Large intestine (tissue), 3 donors: ENCODE measurements at regions not wholly inside any gene's neighbourhood (a gene's known extent, or its start where the extent isn't known, plus 50 kb on each side); places are given as distances from the start of the nearest gene placed in this dataset.
"Not testable (repeated sequence)": the region's sequence is repeated elsewhere in the genome, so short reads cannot be mapped to it uniquely, and the experiment has no call there.

ENCODE experiments used
- DNase-seq, 2 donors: peaks; one replicate each; pipeline versions ENCODE4 v3.0.0 to v3.0.0-alpha.2; 2013
- H3K27ac ChIP-seq: one replicate; pipeline ENCODE4 v1.5.1; 2013; ENCODE audit warnings: low read length
- H3K27me3 ChIP-seq: 2 replicates; pipeline ENCODE4 v1.6.1; 2013; ENCODE audit warnings: low read length; ENCODE audit not compliant: control insufficient read depth, insufficient read depth
- H3K36me3 ChIP-seq: 2 replicates; pipeline ENCODE4 v1.6.1; 2013; ENCODE audit warnings: low read length; ENCODE audit not compliant: control insufficient read depth, insufficient read depth
- H3K4me1 ChIP-seq: one replicate; pipeline ENCODE4 v1.6.1; 2013; ENCODE audit warnings: low read length; ENCODE audit not compliant: control insufficient read depth, insufficient read depth
- H3K4me3 ChIP-seq: one replicate; pipeline ENCODE4 v1.5.1; 2013; ENCODE audit warnings: low read length
- H3K9me3 ChIP-seq: one replicate; pipeline ENCODE4 v1.6.1; 2013; ENCODE audit warnings: mild to moderate bottlenecking, low read depth, low read length, moderate library complexity; ENCODE audit not compliant: control insufficient read depth
- WGBS: methylation state at CpG from one replicate; pipeline ENCODE4 v1.1.5; 2013; ENCODE audit warnings: low lambda C conversion rate; ENCODE audit not compliant: insufficient coverage; 5-methylcytosine and 5-hydroxymethylcytosine counted together

- no peak overlapping the region for H3K27ac ChIP-seq
- no peaks in the 10 kb centered on the region for H3K36me3 ChIP-seq
- no peak for DNase-seq
- no CpG with 5 or more reads among the region's 10 CpGs for WGBS
- peaks cover 6% of the 10 kb centered on the region for H3K4me1 ChIP-seq
- no peaks in the 10 kb centered on the region for H3K9me3 ChIP-seq
- H3K27me3 ChIP-seq: no peaks in the 10 kb centered on the region
- H3K4me3 ChIP-seq: no peak overlapping the region
Observed at GRCh38 chr1:213523781-213524398, 463.9 kb upstream of the PROX1 start.

GRCh38 chr1:213526306-213526705 lies 461.5 kb upstream of the PROX1 start:
- Histone ChIP-seq H3K9me3 (no peaks in the 10 kb centered on the region), H3K27ac (no peak overlapping the region), H3K4me3 (no peak overlapping the region), H3K27me3 (no peaks in the 10 kb centered on the region), H3K36me3 (no peaks in the 10 kb centered on the region), H3K4me1 (peaks cover 2% of the 10 kb centered on the region)
- WGBS: 100% methylated on average over 1 of the region's 4 CpGs
- no peak for DNase-seq

- WGBS: no CpG with 5 or more reads among the region's 4 CpGs
- Histone ChIP-seq H3K27ac (no peak overlapping the region), H3K9me3 (no peaks in the 10 kb centered on the region), H3K4me1 (no peaks in the 10 kb centered on the region), H3K36me3 (no peaks in the 10 kb centered on the region), H3K27me3 (no peaks in the 10 kb centered on the region), H3K4me3 (no peak overlapping the region)
- DNase-seq: no peak
Observed at GRCh38 chr1:213530611-213531320, 457.0 kb upstream of the PROX1 start.

GRCh38 chr1:213531369-213532310 lies 456.1 kb upstream of the PROX1 start:
- no peaks in the 10 kb centered on the region for H3K4me1 ChIP-seq
- no peaks in the 10 kb centered on the region for H3K36me3 ChIP-seq
- no peak overlapping the region for H3K4me3 ChIP-seq
- DNase-seq: no peak
- no peak overlapping the region for H3K27ac ChIP-seq
- no peaks in the 10 kb centered on the region for H3K9me3 ChIP-seq
- WGBS: no CpG with 5 or more reads among the region's 12 CpGs
- H3K27me3 ChIP-seq: no peaks in the 10 kb centered on the region

GRCh38 chr1:213533125-213533524 lies 454.6 kb upstream of the PROX1 start:
- Histone ChIP-seq H3K4me3 (no peak overlapping the region), H3K27me3 (no peaks in the 10 kb centered on the region), H3K27ac (no peak overlapping the region), H3K9me3 (no peaks in the 10 kb centered on the region), H3K36me3 (no peaks in the 10 kb centered on the region), H3K4me1 (no peaks in the 10 kb centered on the region)
- no peak for DNase-seq
- WGBS: no CpG with 5 or more reads among the region's 2 CpGs

- WGBS: 100% methylated on average over 1 of the region's 6 CpGs
- DNase-seq: no peak
- H3K36me3 ChIP-seq: no peaks in the 10 kb centered on the region
- no peaks in the 10 kb centered on the region for H3K4me1 ChIP-seq
- H3K27ac ChIP-seq: no peak overlapping the region
- no peaks in the 10 kb centered on the region for H3K9me3 ChIP-seq
- no peaks in the 10 kb centered on the region for H3K27me3 ChIP-seq
- no peak overlapping the region for H3K4me3 ChIP-seq
Observed at GRCh38 chr1:213535679-213536078, 452.1 kb upstream of the PROX1 start.

- DNase-seq: no peak
- no peaks in the 10 kb centered on the region for H3K36me3 ChIP-seq
- no peaks in the 10 kb centered on the region for H3K27me3 ChIP-seq
- no peak overlapping the region for H3K27ac ChIP-seq
- H3K9me3 ChIP-seq: no peaks in the 10 kb centered on the region
- H3K4me3 ChIP-seq: no peak overlapping the region
- WGBS: no CpG with 5 or more reads among the region's 3 CpGs
- no peaks in the 10 kb centered on the region for H3K4me1 ChIP-seq
Observed at GRCh38 chr1:213538251-213538650, 449.5 kb upstream of the PROX1 start.

- Histone ChIP-seq H3K9me3 (no peaks in the 10 kb centered on the region), H3K4me3 (no peak overlapping the region), H3K27me3 (no peaks in the 10 kb centered on the region), H3K27ac (no peak overlapping the region), H3K4me1 (no peaks in the 10 kb centered on the region), H3K36me3 (no peaks in the 10 kb centered on the region)
- no CpG with 5 or more reads among the region's 4 CpGs for WGBS
- no peak for DNase-seq
Observed at GRCh38 chr1:213539464-213539863, 448.3 kb upstream of the PROX1 start.

- Histone ChIP-seq H3K27me3 (no peaks in the 10 kb centered on the region), H3K4me3 (no peak overlapping the region), H3K4me1 (no peaks in the 10 kb centered on the region), H3K9me3 (no peaks in the 10 kb centered on the region), H3K36me3 (no peaks in the 10 kb centered on the region), H3K27ac (no peak overlapping the region)
- no peak for DNase-seq
- no CpG with 5 or more reads among the region's 1 CpG for WGBS
Observed at GRCh38 chr1:213541641-213542040, 446.1 kb upstream of the PROX1 start.

GRCh38 chr1:213545181-213545580 lies 442.6 kb upstream of the PROX1 start:
- H3K36me3 ChIP-seq, H3K4me1 ChIP-seq, H3K27me3 ChIP-seq, H3K27ac ChIP-seq, H3K9me3 ChIP-seq, H3K4me3 ChIP-seq, DNase-seq: not testable (repeated sequence)
- WGBS: 100% methylated on average over 2 of the region's 4 CpGs
